SK-N-MC (cell line): ENCODE measurements at regions not wholly inside any gene's neighbourhood (a gene's known extent, or its start where the extent isn't known, plus 50 kb on each side); places are given as distances from the start of the nearest gene placed in this dataset.

Experiments used
- EZH2 ChIP-seq: fragments of 200-600 bp; sonication (generic); IDR thresholded peaks from one replicate; pipeline ENCODE4 v1.6.1; 2017; ENCODE audit warnings: antibody characterized with exemption
- POLR2AphosphoS5 ChIP-seq: IDR thresholded peaks from 2 replicates; pipeline ENCODE4 v1.6.1; 2012; ENCODE audit warnings: mild to moderate bottlenecking, low read depth, low read length, borderline replicate concordance

DNA sequence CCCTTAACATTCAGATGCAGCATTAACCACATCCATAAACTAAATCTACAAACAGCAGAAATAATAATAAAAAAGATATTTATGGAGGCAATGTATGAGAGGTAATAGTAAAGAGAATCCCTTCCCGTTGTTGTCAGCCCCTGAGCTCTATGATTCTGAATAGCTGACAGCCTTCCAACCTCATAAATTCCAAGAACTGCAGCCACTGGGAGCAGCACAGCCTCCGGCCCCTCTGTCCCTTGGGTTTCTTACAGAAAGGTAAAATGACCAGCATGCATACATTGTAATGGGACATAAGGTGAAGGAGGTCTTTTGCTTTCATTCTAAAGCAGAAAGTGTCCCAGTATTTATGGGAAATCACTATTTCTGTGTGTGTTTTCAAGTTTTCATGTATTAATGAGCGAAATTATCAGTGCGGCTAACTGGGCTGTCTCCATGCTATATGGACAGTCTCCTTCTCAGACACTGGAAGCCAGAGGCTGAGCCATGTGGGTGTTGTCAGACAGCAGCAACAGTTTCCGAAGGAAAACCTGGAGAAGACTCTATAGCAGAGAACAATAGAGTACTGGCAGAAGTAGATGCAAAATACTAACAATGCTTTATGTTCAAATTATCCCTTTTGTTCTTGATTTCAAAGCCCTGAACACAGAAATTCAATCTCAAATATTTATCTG, 151.6 kb downstream of the LRRC30 start:
- no peak for TF ChIP-seq EZH2
- TF ChIP-seq POLR2AphosphoS5 = no peak
